HepG2 (cell line): ENCODE measurements at regions not wholly inside any gene's neighbourhood (a gene's known extent, or its start where the extent isn't known, plus 50 kb on each side); places are given as distances from the start of the nearest gene placed in this dataset.
"Not testable (repeated sequence)": the region's sequence is repeated elsewhere in the genome, so short reads cannot be mapped to it uniquely, and the experiment has no call there.

Source experiments
- ATAC-seq: fragments of 200-7000 bp; cut with Tn5 transposase; 3 replicates; pipeline ENCODE4 v1.9.1; 2020; ENCODE audit warnings: mild to moderate bottlenecking, moderate library complexity
- BruUV-seq: library from RNA; stranded (reverse); fragments of 400-500 nt; replicated peaks from 2 replicates; lab custom pipeline; 2021; lab: Mats Ljungman, UMichigan
- CTCF ChIA-PET: fragments of 300-600 bp; formaldehyde crosslinking; extraction: SDS; loops from one replicate; lab custom pipeline; 2021; ENCODE audit warnings: low total read pairs, inconsistent platforms, low intra/inter-chr PET ratio; lab: Yijun Ruan, JAX
- POLR2A ChIA-PET: fragments of 350-600 bp; sonication (Branson Sonifier 250); formaldehyde crosslinking; loops from one replicate; lab custom pipeline; 2020; ENCODE audit warnings: antibody characterized with exemption, inconsistent platforms; lab: Yijun Ruan, JAX
- DNase-seq: peaks from one replicate; pipeline ENCODE4 v3.0.0-alpha.2; 2015; ENCODE audit warnings: low spot score
- FAIRE-seq: peaks from 3 replicates; lab custom pipeline; 2011; peaks lifted over from hg19 to GRCh38; lab: Jason Lieb, UNC
- H2AFZ ChIP-seq: one replicate; pipeline ENCODE4 v1.6.1; 2011; ENCODE audit warnings: low read length, inconsistent platforms
- H3K27ac ChIP-seq: fragments of 300-600 bp; 3 replicates; pipeline ENCODE4 v1.8.0; 2011; ENCODE audit warnings: mixed run types, mild to moderate bottlenecking, mixed read lengths, low read length, inconsistent platforms; ENCODE audit not compliant: insufficient read depth; ENCODE audit errors: extremely low read length
- H3K27me3 ChIP-seq, 2 experiments: fragments of 200-600 bp in 1 of 2; 2 replicates in 1 of 2; 3 replicates in 1 of 2; pipeline versions ENCODE4 v1.6.0 to v1.8.0; 2011; ENCODE audit warnings: low read length in 2 of 2, mild to moderate bottlenecking in 2 of 2, moderate library complexity in 2 of 2, inconsistent platforms in 1 of 2; ENCODE audit not compliant: insufficient read depth in 2 of 2, control insufficient read depth in 1 of 2
- H3K36me3 ChIP-seq, 2 experiments: fragments of 200-600 bp in 1 of 2; replicated peaks in 1 of 2; 2 replicates in 1 of 2; 3 replicates in 1 of 2; pipeline versions ENCODE4 v1.5.1 to v1.8.0; 2011; ENCODE audit warnings: low read length in 2 of 2, inconsistent platforms in 1 of 2; ENCODE audit not compliant: insufficient read depth in 2 of 2, control insufficient read depth in 1 of 2
- H3K4me1 ChIP-seq: 2 replicates; pipeline ENCODE4 v1.5.1; 2012; ENCODE audit warnings: low read length, inconsistent platforms; ENCODE audit not compliant: insufficient read depth
- H3K4me2 ChIP-seq: 2 replicates; pipeline ENCODE4 v1.6.0; 2011; ENCODE audit warnings: low read depth, low read length, inconsistent platforms
- H3K4me3 ChIP-seq, 3 experiments: fragments of 200-600 bp in 1 of 3; sonication (generic), shearing (Covaris generic) in 1 of 3; replicated peaks in 1 of 3; 2 replicates each; pipeline ENCODE4 v1.5.1; 2011 to 2016; ENCODE audit warnings: low read length in 3 of 3, inconsistent platforms in 2 of 3, low read depth in 2 of 3, mild to moderate bottlenecking in 2 of 3, control low read depth in 1 of 3, mixed read lengths in 1 of 3; ENCODE audit not compliant: insufficient read depth in 1 of 3
- H3K79me2 ChIP-seq: one replicate; pipeline ENCODE4 v1.6.1; 2011; ENCODE audit warnings: low read length, inconsistent platforms; ENCODE audit not compliant: insufficient read depth
- H3K9ac ChIP-seq: 2 replicates; pipeline ENCODE4 v1.6.0; 2011; ENCODE audit warnings: mild to moderate bottlenecking, low read depth, low read length, inconsistent platforms; ENCODE audit not compliant: insufficient read depth
- H3K9me3 ChIP-seq: 2 replicates; pipeline ENCODE4 v1.5.1; 2012; ENCODE audit warnings: mild to moderate bottlenecking, low read length
- H4K20me1 ChIP-seq: 2 replicates; pipeline ENCODE4 v1.6.0; 2011; ENCODE audit warnings: inconsistent platforms, mild to moderate bottlenecking, low read length, moderate library complexity; ENCODE audit not compliant: insufficient read depth
- CTCF ChIP-seq: sonication (generic); formaldehyde crosslinking; IDR thresholded peaks from 2 replicates; pipeline ENCODE4 v1.5.0; 2020; ENCODE audit warnings: mild to moderate bottlenecking, missing genetic modification reagents, moderate library complexity
- WGBS: methylation state at CpG from one replicate; pipeline ENCODE4 v1.1.6; 2017; ENCODE audit warnings: low lambda C conversion rate; 5-methylcytosine and 5-hydroxymethylcytosine counted together
- in situ Hi-C: cut with HindIII; loops from 2 replicates; pipeline ENCODE4 v1.10.0; 2017; ENCODE audit warnings: low pct_unique_long_range_greater_than_20kb; ENCODE audit not compliant: extremely low pct_ligation_motif_present
- intact Hi-C: fragments of 100-400 bp; cut with micrococcal nuclease; formaldehyde crosslinking; loops from one replicate; pipeline ENCODE4 v1.10.0; 2022; ENCODE audit not compliant: unreplicated experiment

GRCh38 chr20:29514634-29515033, 1742.8 kb upstream of the DEFB115 start:
- H3K9ac ChIP-seq, H3K36me3 ChIP-seq, H3K4me1 ChIP-seq, H4K20me1 ChIP-seq, H3K79me2 ChIP-seq, H3K27ac ChIP-seq, H3K4me3 ChIP-seq, ATAC-seq, BruUV-seq, intact Hi-C loops, H3K4me2 ChIP-seq, H2AFZ ChIP-seq, DNase-seq, POLR2A ChIA-PET, H3K27me3 ChIP-seq, in situ Hi-C loops, FAIRE-seq, CTCF ChIA-PET: not testable (repeated sequence)
- 28% methylated on average over 13 of the region's 13 CpGs for WGBS
- H3K9me3 ChIP-seq: peaks cover 63% of the 10 kb centered on the region

- H3K9ac ChIP-seq, H3K4me3 ChIP-seq, FAIRE-seq, H4K20me1 ChIP-seq, CTCF ChIA-PET, H3K36me3 ChIP-seq, H3K27ac ChIP-seq, H3K27me3 ChIP-seq, in situ Hi-C loops, intact Hi-C loops, H3K4me1 ChIP-seq, H2AFZ ChIP-seq, ATAC-seq, H3K79me2 ChIP-seq, BruUV-seq, POLR2A ChIA-PET, DNase-seq, H3K4me2 ChIP-seq: not testable (repeated sequence)
- WGBS: 12% methylated on average over 5 of the region's 5 CpGs
- H3K9me3 ChIP-seq: peaks cover 44% of the 10 kb centered on the region
These were observed 1740.6 kb upstream of the DEFB115 start for GRCh38 chr20:29516847-29517246.

GRCh38 chr20:29519610-29520241, 1737.7 kb upstream of the DEFB115 start:
- peaks cover 18% of the 10 kb centered on the region for H3K9me3 ChIP-seq
- H3K4me1 ChIP-seq, H3K36me3 ChIP-seq, H3K79me2 ChIP-seq, CTCF ChIA-PET, H2AFZ ChIP-seq, H4K20me1 ChIP-seq, H3K9ac ChIP-seq, POLR2A ChIA-PET, H3K27ac ChIP-seq, BruUV-seq, H3K4me3 ChIP-seq, DNase-seq, H3K27me3 ChIP-seq, FAIRE-seq, intact Hi-C loops, ATAC-seq, in situ Hi-C loops, H3K4me2 ChIP-seq: not testable (repeated sequence)
- TF ChIP-seq CTCF (CRISPR knock-in tag): peak; percentile 48
- WGBS: 6% methylated on average over 5 of the region's 5 CpGs
